Activated naive CD8-positive, alpha-beta T cell treated with anti-CD3 and anti-CD28 coated beads, Interleukin-2, amount 50 U/mL, for 24 hours (primary cell): ENCODE measurements at regions not wholly inside any gene's neighbourhood (a gene's known extent, or its start where the extent isn't known, plus 50 kb on each side); places are given as distances from the start of the nearest gene placed in this dataset.

Experiments
- ATAC-seq: fragments of 150-1000 bp; cut with Tn5 transposase; one replicate; pipeline ENCODE4 v1.10.0; 2021
- DNase-seq: peaks from one replicate; pipeline ENCODE4 v3.0.0; 2021
- H3K27ac Mint-ChIP-seq: one replicate; pipeline ENCODE4 v1.8.0; 2021; ENCODE audit warnings: mild to moderate bottlenecking, mixed read lengths
- H3K27me3 Mint-ChIP-seq: one replicate; pipeline ENCODE4 v1.8.0; 2021; ENCODE audit warnings: mixed read lengths
- H3K36me3 Mint-ChIP-seq: one replicate; pipeline ENCODE4 v1.8.0; 2021; ENCODE audit warnings: low read depth, mixed read lengths
- H3K4me1 Mint-ChIP-seq: one replicate; pipeline ENCODE4 v1.8.0; 2021; ENCODE audit warnings: mixed read lengths
- H3K4me3 Mint-ChIP-seq: one replicate; pipeline ENCODE4 v1.8.0; 2021; ENCODE audit warnings: mild to moderate bottlenecking, moderate library complexity, mixed read lengths
- H3K9me3 Mint-ChIP-seq: one replicate; pipeline ENCODE4 v1.8.0; 2021; ENCODE audit warnings: mixed read lengths

DNA sequence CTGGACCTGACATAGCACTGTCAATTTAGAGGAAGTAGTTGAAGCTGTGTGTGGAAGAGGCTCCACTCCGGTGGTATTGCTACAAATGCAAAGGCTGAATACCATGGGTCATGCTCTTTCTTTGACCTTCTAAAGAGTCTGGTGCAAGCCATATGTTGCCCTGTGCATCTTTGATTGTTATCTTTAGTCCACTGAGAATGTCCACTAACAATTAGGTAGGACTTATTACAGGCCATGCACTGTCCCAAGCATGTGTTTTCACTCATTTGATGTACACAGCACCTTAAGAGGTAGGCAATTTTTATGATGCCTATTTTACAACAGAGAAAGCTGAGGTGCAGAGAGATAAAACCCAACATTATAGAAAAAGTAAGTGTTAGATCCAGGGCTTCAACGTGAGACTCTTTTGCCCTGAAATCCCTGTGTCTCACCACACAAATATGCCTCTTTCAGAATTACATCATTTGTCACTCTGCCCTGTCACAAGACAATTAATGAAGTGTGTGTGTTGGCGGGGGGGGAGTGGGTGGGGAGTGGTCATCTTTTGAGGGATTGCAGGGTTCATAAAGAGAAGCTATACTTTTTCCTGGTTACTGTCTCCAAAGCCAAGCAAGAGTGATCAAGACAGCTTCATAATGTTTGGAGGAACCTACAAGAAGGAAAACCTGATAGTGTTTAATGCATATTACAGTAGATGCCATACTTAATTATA is 637.6 kb upstream of the IGFBP3 start:
- Mint-ChIP-seq H3K27ac (no peak overlapping the region), H3K9me3 (peaks cover 10% of the 10 kb centered on the region), H3K27me3 (no peaks in the 10 kb centered on the region), H3K36me3 (no peaks in the 10 kb centered on the region), H3K4me1 (no peaks in the 10 kb centered on the region), H3K4me3 (no peak overlapping the region)
- DNase-seq (no peak), ATAC-seq (no peak)

DNA sequence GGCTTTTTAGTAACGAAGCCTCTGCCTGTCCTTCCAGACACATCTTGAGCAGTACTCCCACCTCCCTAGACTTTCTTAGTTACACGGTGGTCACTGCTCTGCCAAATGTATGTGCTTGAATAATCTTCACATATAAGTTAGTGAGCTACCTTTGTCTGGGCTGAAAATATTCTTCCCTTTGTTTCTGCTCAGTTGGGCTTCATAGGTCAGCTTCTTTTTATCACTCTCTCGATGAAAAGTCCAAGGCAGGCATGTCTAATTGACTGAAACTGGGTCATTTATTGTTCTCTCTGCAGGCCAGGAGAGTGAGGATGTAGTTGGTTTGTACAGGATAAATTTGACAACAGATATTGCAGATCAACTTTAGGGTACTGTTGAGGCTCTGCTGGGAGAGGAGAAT is 636.7 kb upstream of the IGFBP3 start:
- H3K9me3 Mint-ChIP-seq = peaks cover 10% of the 10 kb centered on the region
- ATAC-seq = no peak
- H3K36me3 Mint-ChIP-seq = no peaks in the 10 kb centered on the region

DNA sequence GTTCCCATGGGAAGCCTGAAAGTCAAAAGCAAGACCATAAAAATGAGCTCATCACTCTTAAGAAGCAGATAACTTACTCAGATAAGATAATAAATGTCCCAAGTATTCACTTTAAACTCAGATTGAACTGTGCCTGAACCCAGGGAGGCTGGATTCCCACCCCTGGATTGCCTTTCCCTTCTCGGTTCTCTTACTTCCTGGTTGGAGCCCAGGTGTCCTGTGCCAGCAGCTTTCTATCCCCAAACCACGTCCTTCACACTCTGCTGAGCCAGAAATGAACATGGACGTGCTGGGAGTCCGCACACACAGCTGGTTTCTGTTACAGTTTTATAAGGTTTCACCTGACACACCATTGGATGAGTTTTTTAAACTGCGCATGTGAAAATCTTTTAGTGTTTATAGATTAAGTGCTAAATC is 636.2 kb upstream of the IGFBP3 start:
- Mint-ChIP-seq H3K4me1 (no peaks in the 10 kb centered on the region), H3K36me3 (no peaks in the 10 kb centered on the region), H3K27me3 (no peaks in the 10 kb centered on the region), H3K27ac (no peak overlapping the region), H3K4me3 (no peak overlapping the region), H3K9me3 (peaks cover 10% of the 10 kb centered on the region)
- DNase-seq (no peak), ATAC-seq (no peak)

More for the DNA sequence above, 636.7 kb upstream of the IGFBP3 start:
- Mint-ChIP-seq H3K4me1 (no peaks in the 10 kb centered on the region), H3K27me3 (no peaks in the 10 kb centered on the region), H3K27ac (no peak overlapping the region), H3K4me3 (no peak overlapping the region)
- DNase-seq = no peak

DNA sequence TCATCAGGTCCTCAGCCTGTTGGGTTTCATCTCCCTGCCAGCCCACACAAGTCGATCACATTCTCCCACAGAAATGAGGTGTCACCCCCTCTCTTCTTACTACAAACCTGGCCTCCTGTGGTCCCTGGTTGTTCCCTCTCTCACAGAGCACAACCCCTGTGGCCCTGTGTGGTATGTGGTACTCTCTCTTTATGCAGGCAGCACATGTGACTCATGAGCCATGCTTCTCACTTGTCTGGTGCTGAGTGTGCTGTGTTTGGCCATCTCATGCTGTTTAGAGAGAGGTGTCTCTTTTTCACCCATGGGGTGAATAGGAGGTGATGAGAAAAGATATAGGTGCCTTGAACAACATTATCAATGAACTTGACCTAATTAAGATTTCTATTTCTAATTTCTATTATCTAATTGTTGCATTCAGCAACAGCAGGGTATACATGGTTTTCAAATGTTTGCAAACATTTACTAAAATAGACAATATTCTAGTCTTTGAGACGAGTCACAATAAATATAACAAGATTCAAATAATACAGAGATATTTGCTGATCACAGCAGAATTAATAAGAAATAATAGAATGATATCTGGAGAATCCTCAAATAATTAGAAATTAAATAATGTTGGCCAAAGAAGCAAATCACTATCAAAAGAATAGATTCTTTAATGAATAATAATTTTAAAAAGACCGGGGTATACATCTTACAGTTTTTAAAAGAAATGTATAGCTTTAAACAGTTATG is 633.8 kb upstream of the IGFBP3 start:
- ATAC-seq (no peak), DNase-seq (no peak)
- H3K9me3 Mint-ChIP-seq = no peaks in the 10 kb centered on the region
- H3K27me3 Mint-ChIP-seq = no peaks in the 10 kb centered on the region
- no peak overlapping the region for H3K4me3 Mint-ChIP-seq
- no peaks in the 10 kb centered on the region for H3K4me1 Mint-ChIP-seq
- H3K36me3 Mint-ChIP-seq = no peaks in the 10 kb centered on the region
- no peak overlapping the region for H3K27ac Mint-ChIP-seq

DNA sequence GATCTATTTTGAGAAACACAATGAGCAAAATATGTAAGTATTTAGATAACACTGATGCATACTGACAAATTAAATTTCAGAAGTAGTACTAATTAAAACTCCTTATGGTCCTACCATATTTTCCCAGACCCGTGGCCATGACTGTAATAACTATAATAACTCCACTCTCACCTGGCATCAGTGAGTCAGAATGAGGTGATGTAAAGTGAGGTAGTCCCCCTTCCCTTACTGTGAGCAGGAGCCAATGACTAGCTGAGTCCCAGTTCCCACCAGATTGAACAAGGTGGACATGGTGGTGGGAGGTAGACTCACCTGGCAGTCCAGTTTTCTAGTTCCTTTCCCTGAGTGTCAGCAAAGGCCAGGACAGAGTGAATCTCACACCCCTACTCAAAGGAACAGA is 630.5 kb upstream of the IGFBP3 start:
- Mint-ChIP-seq H3K27me3 (no peaks in the 10 kb centered on the region), H3K9me3 (no peaks in the 10 kb centered on the region), H3K4me3 (no peak overlapping the region), H3K27ac (no peak overlapping the region), H3K4me1 (no peaks in the 10 kb centered on the region), H3K36me3 (no peaks in the 10 kb centered on the region)
- DNase-seq = no peak
- ATAC-seq = no peak

DNA sequence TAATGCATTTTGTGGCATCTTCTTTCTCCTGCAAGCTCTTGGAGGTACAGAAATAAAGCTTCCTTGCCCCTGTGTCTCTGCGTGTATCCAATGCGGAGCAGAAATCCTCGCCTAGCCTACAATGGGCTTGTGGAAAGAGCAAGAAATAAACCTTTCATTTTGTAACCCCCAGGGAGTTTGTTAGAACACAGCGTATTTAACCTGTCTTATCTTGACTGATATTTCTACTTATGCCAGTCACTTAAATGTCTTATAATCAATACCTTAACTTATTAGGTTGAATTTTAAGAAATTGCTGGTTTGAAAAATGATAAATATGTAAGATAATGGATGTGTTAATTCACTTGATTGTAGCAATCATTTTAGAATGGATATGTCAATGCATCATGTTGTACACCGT is 629.8 kb upstream of the IGFBP3 start:
- ATAC-seq (no peak), DNase-seq (no peak)
- no peak overlapping the region for H3K4me3 Mint-ChIP-seq
- H3K27ac Mint-ChIP-seq = no peak overlapping the region
- H3K4me1 Mint-ChIP-seq = no peaks in the 10 kb centered on the region
- no peaks in the 10 kb centered on the region for H3K9me3 Mint-ChIP-seq
- H3K27me3 Mint-ChIP-seq = no peaks in the 10 kb centered on the region
- no peaks in the 10 kb centered on the region for H3K36me3 Mint-ChIP-seq

DNA sequence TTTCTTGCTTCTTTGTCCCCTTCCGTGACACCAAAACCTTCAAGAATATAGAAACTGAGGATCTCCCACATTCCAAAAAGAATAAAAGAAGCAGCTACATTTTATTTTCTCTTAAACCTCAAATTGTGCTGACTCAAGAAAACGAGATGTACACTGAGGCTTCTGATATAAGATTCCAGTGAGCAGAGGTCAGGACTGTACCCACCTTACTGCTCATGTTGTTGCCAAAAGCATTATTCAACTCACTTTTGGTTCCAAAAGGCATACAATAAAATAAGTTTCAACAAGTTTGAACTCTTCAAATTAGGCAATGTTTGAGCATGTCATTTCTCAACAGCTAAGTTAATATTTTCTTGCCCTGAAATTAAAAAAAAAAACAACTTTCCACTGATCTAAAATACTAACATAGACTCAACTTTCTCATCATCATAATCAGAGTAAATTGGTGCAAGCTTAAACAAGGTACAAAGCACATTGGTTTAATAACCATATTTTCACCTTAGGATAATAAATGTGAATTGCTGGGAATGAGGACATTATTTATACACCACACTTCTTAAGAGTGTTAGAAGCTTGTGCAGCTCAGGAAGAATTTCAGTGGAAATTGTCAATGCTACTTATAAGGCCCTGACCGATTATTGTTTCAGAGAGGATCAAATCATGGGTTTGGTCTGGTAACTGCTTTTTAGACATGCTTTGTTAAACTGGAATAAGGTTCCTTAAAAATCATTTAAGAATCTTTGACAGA is 629.0 kb upstream of the IGFBP3 start:
- DNase-seq = no peak
- no peaks in the 10 kb centered on the region for H3K9me3 Mint-ChIP-seq
- no peak for ATAC-seq
- H3K4me3 Mint-ChIP-seq = no peak overlapping the region
- no peak overlapping the region for H3K27ac Mint-ChIP-seq
- no peaks in the 10 kb centered on the region for H3K4me1 Mint-ChIP-seq
- H3K27me3 Mint-ChIP-seq = no peaks in the 10 kb centered on the region
- no peaks in the 10 kb centered on the region for H3K36me3 Mint-ChIP-seq

DNA sequence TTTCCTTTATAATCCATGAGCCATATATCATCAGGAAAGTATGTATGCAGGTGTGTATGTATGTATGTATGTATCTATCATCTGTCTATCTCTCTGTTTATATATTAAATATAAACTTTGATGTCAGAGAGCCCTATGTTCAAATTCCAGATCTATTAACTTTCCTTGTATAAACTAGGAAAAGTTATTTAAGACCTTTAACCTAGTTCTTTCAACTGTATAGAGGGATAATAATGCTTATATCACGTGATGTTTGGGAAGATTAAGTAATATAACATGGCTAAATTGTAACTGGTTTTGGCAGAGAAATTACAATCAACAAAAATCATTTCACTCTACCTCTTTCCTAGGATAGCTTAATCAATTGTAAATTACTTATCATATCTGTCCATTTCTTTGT is 628.3 kb upstream of the IGFBP3 start:
- Mint-ChIP-seq H3K4me3 (no peak overlapping the region), H3K4me1 (no peaks in the 10 kb centered on the region), H3K9me3 (no peaks in the 10 kb centered on the region), H3K27ac (no peak overlapping the region), H3K27me3 (no peaks in the 10 kb centered on the region), H3K36me3 (no peaks in the 10 kb centered on the region)
- no peak for ATAC-seq
- DNase-seq = no peak

DNA sequence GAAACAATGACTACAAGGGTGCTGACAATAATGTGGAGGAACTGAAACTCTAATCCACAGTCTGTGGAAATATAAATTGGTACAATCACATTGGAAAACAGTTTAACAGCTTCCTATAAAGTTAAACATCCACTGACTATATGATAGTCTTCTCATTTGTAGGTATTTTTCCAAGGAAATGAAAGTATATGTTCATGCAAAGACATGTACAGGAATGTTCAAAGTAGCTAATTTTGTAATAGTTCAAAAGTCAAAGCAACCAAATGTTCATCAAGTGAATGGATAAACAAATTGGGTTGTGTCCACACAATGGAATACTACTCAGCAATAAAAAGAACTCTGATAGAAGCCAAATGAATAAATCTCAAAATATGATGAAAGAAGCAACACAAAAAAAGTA is 626.0 kb upstream of the IGFBP3 start:
- Mint-ChIP-seq H3K4me1 (no peaks in the 10 kb centered on the region), H3K36me3 (no peaks in the 10 kb centered on the region), H3K27me3 (no peaks in the 10 kb centered on the region), H3K9me3 (no peaks in the 10 kb centered on the region), H3K27ac (no peak overlapping the region), H3K4me3 (no peak overlapping the region)
- DNase-seq = no peak
- ATAC-seq = no peak

DNA sequence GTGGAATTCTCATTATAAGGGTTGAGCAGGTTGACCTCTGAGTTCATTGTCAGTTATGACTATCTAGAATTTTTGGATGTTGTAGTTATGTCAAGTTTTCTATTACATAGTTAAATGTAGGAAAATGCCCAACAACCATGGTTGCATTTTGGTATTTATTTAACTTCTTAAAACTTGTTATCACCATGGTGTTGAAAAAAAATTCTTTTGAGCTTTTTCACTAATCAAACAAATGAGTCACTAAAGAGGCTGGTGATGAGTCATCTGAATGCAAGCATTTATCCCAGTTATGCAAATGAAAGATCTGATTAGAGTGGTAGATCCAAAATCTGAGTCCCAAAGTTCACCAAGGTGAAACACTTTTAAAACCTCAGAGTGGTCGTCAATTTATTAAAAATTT is 624.7 kb upstream of the IGFBP3 start:
- H3K4me1 Mint-ChIP-seq = no peaks in the 10 kb centered on the region
- no peaks in the 10 kb centered on the region for H3K36me3 Mint-ChIP-seq
- H3K27ac Mint-ChIP-seq = no peak overlapping the region
- no peak for DNase-seq
- H3K27me3 Mint-ChIP-seq = no peaks in the 10 kb centered on the region
- H3K4me3 Mint-ChIP-seq = no peak overlapping the region
- no peaks in the 10 kb centered on the region for H3K9me3 Mint-ChIP-seq
- ATAC-seq = no peak

DNA sequence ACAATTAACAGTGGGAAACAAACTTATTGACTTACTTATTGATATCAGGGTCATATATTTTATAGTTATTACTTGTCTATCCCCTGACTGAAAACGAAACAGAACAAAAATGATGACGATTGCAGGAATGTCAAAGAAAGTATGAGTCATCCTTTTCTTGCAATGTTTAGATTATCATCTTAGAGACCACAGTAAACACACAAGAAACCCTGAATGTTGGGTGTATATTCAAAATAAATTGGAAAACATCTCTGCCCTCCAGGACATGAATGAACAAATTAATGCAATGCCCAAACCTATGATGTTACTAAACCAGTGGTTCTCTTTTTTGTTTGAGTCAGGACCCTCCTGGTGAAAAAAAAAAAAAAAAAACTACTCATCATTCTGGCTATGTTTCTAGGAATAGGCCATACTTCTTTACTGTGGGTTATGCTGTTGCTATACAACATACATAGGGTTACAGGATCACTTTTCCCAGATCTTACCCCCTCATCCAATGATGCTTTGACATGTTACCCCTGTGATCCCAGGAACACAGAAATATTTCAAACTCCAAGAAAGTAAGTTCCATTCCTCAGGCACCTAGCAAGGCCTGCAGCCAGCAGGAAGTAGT is 623.4 kb upstream of the IGFBP3 start:
- DNase-seq = no peak
- Mint-ChIP-seq H3K27ac (no peak overlapping the region), H3K27me3 (no peaks in the 10 kb centered on the region), H3K36me3 (no peaks in the 10 kb centered on the region), H3K9me3 (no peaks in the 10 kb centered on the region), H3K4me3 (no peak overlapping the region), H3K4me1 (no peaks in the 10 kb centered on the region)
- no peak for ATAC-seq

DNA sequence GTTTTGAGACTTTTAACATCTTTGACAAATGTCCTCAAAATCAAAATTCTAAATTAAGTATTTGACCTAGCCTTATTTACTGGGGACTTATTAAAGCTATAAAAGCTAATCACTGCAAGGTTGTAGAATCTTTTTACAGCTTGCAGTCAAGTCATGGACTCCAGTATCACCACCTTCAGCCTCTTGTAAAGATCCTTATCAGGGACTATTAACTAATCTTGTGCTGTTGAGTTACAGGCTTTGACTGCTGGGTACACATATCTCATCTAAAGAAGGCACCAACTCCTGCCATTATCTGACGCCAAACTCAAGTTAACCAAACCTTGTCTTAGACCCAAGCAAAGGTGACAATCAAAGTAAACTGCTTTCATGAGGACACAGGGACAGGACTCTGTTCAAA is 621.0 kb upstream of the IGFBP3 start:
- no peak for DNase-seq
- no peak overlapping the region for H3K4me3 Mint-ChIP-seq
- no peak for ATAC-seq
- no peaks in the 10 kb centered on the region for H3K4me1 Mint-ChIP-seq
- H3K9me3 Mint-ChIP-seq = no peaks in the 10 kb centered on the region
- H3K27me3 Mint-ChIP-seq = no peaks in the 10 kb centered on the region
- H3K27ac Mint-ChIP-seq = no peak overlapping the region
- H3K36me3 Mint-ChIP-seq = no peaks in the 10 kb centered on the region

DNA sequence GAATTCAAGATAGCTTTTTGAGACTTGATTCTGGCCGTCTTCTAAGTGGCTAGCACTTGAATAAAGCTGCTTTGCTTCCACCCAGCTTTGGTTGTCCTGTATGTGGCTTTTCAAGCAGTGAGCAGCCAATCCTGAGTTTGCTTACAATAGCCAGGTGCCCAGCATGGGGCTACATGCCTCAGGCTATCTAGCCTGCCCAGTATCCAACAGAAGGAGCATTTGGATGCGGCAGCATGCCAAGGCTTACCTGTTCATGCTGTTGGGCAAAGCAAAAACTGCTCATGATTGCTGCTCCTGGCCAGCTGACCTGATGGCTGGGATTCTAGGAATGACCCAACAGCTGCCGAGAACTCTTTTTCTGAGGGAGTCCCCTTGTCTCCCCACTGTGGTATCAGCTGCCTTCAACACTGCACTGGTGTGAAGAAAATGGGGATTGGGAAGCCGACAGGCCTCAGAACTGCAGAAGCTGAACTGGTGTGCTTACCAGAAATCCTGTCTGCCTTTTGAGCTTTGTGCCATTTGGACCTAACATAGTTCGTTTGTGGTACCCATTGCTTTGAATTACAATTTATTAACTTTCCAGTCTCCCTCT is 618.9 kb upstream of the IGFBP3 start:
- Mint-ChIP-seq H3K27ac (no peak overlapping the region), H3K4me3 (no peak overlapping the region), H3K36me3 (no peaks in the 10 kb centered on the region), H3K27me3 (no peaks in the 10 kb centered on the region), H3K9me3 (no peaks in the 10 kb centered on the region), H3K4me1 (no peaks in the 10 kb centered on the region)
- DNase-seq (no peak), ATAC-seq (no peak)

DNA sequence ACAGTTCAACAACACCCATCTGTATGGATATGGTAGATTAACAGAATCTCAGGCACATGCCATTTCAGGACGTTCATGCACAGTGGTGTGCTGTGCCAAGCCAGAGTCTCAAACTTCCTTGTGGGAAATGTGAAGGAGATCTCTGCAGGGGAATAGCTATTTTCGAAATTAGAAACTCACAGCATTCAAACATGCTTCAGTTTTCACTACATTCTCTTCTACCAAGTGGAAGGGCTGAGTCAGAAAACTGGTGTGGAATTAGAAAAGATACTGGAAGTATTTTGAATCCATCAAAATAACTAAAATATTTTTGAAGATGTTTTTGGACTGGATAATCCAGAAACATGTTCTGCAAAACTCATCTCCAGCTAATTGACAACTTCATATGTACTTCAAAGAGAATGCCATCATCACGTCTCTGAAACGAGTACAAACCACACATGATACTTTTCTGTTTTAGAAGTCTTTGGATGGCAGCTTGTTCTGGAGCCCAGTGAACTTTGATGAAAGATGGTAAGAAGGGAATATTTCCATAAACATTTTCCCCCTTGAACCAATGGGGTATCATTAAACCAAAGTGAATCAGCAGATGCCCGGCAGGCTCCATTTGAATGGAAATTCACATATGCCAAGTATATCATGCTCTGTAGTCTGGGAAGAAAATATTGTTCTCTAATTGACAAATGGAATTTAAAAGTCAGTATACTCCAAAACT is 616.3 kb upstream of the IGFBP3 start:
- no peak overlapping the region for H3K27ac Mint-ChIP-seq
- H3K4me1 Mint-ChIP-seq = no peaks in the 10 kb centered on the region
- H3K36me3 Mint-ChIP-seq = no peaks in the 10 kb centered on the region
- H3K27me3 Mint-ChIP-seq = no peaks in the 10 kb centered on the region
- no peak overlapping the region for H3K4me3 Mint-ChIP-seq
- DNase-seq = no peak
- no peak for ATAC-seq
- no peaks in the 10 kb centered on the region for H3K9me3 Mint-ChIP-seq
